GM19372 (cell line): ENCODE measurements at regions not wholly inside any gene's neighbourhood (a gene's known extent, or its start where the extent isn't known, plus 50 kb on each side); places are given as distances from the start of the nearest gene placed in this dataset.

Experiments used
- ATAC-seq: cut with Tn5 transposase; IDR thresholded peaks from one replicate; pipeline ENCODE4 v1.9.1; 2021; ENCODE audit warnings: mild to moderate bottlenecking, low read depth, moderate library complexity; ENCODE audit not compliant: unreplicated experiment

GRCh38 chr12:115521771-115522409 lies 755.6 kb downstream of the MED13L start:
- no peak for ATAC-seq

- ATAC-seq: no peak
Measured at GRCh38 chr12:115519887-115520286, 757.6 kb downstream of the MED13L start.

GRCh38 chr12:115519359-115519758 lies 758.1 kb downstream of the MED13L start:
- no peak for ATAC-seq

- ATAC-seq: no peak
Measured at GRCh38 chr12:115517913-115518312, 759.6 kb downstream of the MED13L start.

- ATAC-seq: no peak
Measured at GRCh38 chr12:115511986-115512711, 765.3 kb downstream of the MED13L start.

GRCh38 chr12:115511305-115511704 lies 766.2 kb downstream of the MED13L start:
- no peak for ATAC-seq

- no peak for ATAC-seq
Measured at GRCh38 chr12:115508990-115509389, 768.5 kb downstream of the MED13L start.

- no peak for ATAC-seq
Measured at GRCh38 chr12:115507951-115508722, 769.4 kb downstream of the MED13L start.

GRCh38 chr12:115507560-115507889 lies 770.0 kb downstream of the MED13L start:
- ATAC-seq: no peak

GRCh38 chr12:115506822-115507559 lies 770.5 kb downstream of the MED13L start:
- no peak for ATAC-seq

- ATAC-seq: peak; percentile 80
Measured at GRCh38 chr12:115504306-115505290, 772.9 kb downstream of the MED13L start.

GRCh38 chr12:115500872-115501271 lies 776.6 kb downstream of the MED13L start:
- no peak for ATAC-seq

- ATAC-seq: no peak
Measured at GRCh38 chr12:115495300-115495699, 782.2 kb downstream of the MED13L start.

GRCh38 chr12:115492553-115492952 lies 784.9 kb downstream of the MED13L start:
- no peak for ATAC-seq

GRCh38 chr12:115491511-115492250 lies 785.8 kb downstream of the MED13L start:
- ATAC-seq: no peak

- no peak for ATAC-seq
Measured at GRCh38 chr12:115489253-115489652, 788.2 kb downstream of the MED13L start.

GRCh38 chr12:115485967-115486366 lies 791.5 kb downstream of the MED13L start:
- no peak for ATAC-seq

- no peak for ATAC-seq
Measured at GRCh38 chr12:115485503-115485902, 792.0 kb downstream of the MED13L start.

- ATAC-seq: no peak
Measured at GRCh38 chr12:115482943-115483342, 794.5 kb downstream of the MED13L start.
